ENCODE measurements at regions not wholly inside any gene's neighbourhood (a gene's known extent, or its start where the extent isn't known, plus 50 kb on each side); places are given as distances from the start of the nearest gene placed in this dataset.
A peak's percentile ranks its signal among the peaks of the same experiment; 100 is the strongest.

- Histone ChIP-seq H3K4me3 (ENCODE audit: low read depth, low read length) (no peak overlapping the region), H3K9me3 (ENCODE audit: control insufficient read depth, insufficient read depth, low read depth, low read length) (no peaks in the 10 kb centered on the region), H3K4me1 (ENCODE audit: control insufficient read depth, insufficient read depth, low read length) (no peaks in the 10 kb centered on the region), H3K36me3 (ENCODE audit: control insufficient read depth in 2 of 2, insufficient read depth in 1 of 2, low read length in 2 of 2) (no peaks in the 10 kb centered on the region), H3K27ac (ENCODE audit: extremely low read depth, low read depth, low read length) (no peak overlapping the region)
- POLR2A ChIA-PET, result no interaction called here
- no peak for TF ChIP-seq BCL11B (tag by site-specific recombination; IDR thresholded peaks at IDR 0.05; ENCODE audit: low read depth)
- peak; percentile 79 for TF ChIP-seq ZNF146 (tag by site-specific recombination; IDR thresholded peaks at IDR 0.05)
- TF ChIP-seq ZNF571 (tag by site-specific recombination; IDR thresholded peaks at IDR 0.05), result no peak
- TF ChIP-seq GLIS2 (tag by site-specific recombination; IDR thresholded peaks at IDR 0.05), result no peak
- 0 out of 2 replicates have a peak, but pooled peaks have one; percentile 16 for TF ChIP-seq EGR2 (tag by site-specific recombination; IDR thresholded peaks at IDR 0.05; ENCODE audit: low read depth)
- no peak for TF ChIP-seq ZNF433 (tag by site-specific recombination; IDR thresholded peaks at IDR 0.05; ENCODE audit: low read depth)
- TF ChIP-seq ZNF785 (tag by site-specific recombination; IDR thresholded peaks at IDR 0.05), result no peak
- peak; percentile 75; the same call in 1 of the 2 replicates for TF ChIP-seq ZNF280D (tag by site-specific recombination; IDR thresholded peaks at IDR 0.05)
- CTCF ChIA-PET, result no interaction called here
These were observed 290.0 kb upstream of the RUNX1 start for GRCh38 chr21:35338881-35339632.

- Histone ChIP-seq H3K9me3 (ENCODE audit: control insufficient read depth, insufficient read depth, low read depth, low read length) (no peaks in the 10 kb centered on the region), H3K27ac (ENCODE audit: extremely low read depth, low read depth, low read length) (no peak overlapping the region), H3K4me1 (ENCODE audit: control insufficient read depth, insufficient read depth, low read length) (no peaks in the 10 kb centered on the region), H3K36me3 (ENCODE audit: control insufficient read depth in 2 of 2, insufficient read depth in 1 of 2, low read length in 2 of 2) (no peaks in the 10 kb centered on the region), H3K4me3 (ENCODE audit: low read depth, low read length) (no peak overlapping the region)
- CTCF ChIA-PET, result interaction anchor here (0.9 kb wide), 1 partner anchor 15 kb away, joined by 3 read pairs; no protein-coding TSS in a partner anchor
- TF ChIP-seq ZEB2 (tag by site-specific recombination; IDR thresholded peaks at IDR 0.05) (no peak), SCRT1 (tag by site-specific recombination; IDR thresholded peaks at IDR 0.05; ENCODE audit: borderline replicate concordance) (no peak), ZNF341 (tag by site-specific recombination; IDR thresholded peaks at IDR 0.05; ENCODE audit: low read depth) (no peak), ZBTB48 (tag by site-specific recombination; IDR thresholded peaks at IDR 0.05) (no peak), BCL6B (tag by site-specific recombination; IDR thresholded peaks at IDR 0.05) (no peak), SALL2 (tag by site-specific recombination; IDR thresholded peaks at IDR 0.05; ENCODE audit: borderline replicate concordance) (no peak), ZNF114 (tag by site-specific recombination; IDR thresholded peaks at IDR 0.05) (no peak), KLF8 (tag by site-specific recombination; IDR thresholded peaks at IDR 0.05) (no peak)
- POLR2A ChIA-PET, result no interaction called here
These were observed 289.2 kb upstream of the RUNX1 start for GRCh38 chr21:35338281-35338680.

GRCh38 chr21:35337573-35337972 lies 288.5 kb upstream of the RUNX1 start:
- CTCF ChIA-PET, result interaction anchor here (0.6 to 0.9 kb wide), 3 partner anchors 8 to 43 kb away, joined by 3 to 6 read pairs (median 4); no protein-coding TSS in a partner anchor

More at GRCh38 chr21:35337573-35337972, 288.5 kb upstream of the RUNX1 start:
- Histone ChIP-seq H3K9me3 (ENCODE audit: control insufficient read depth, insufficient read depth, low read depth, low read length) (no peaks in the 10 kb centered on the region), H3K27ac (ENCODE audit: extremely low read depth, low read depth, low read length) (no peak overlapping the region), H3K36me3 (ENCODE audit: control insufficient read depth in 2 of 2, insufficient read depth in 1 of 2, low read length in 2 of 2) (no peaks in the 10 kb centered on the region), H3K4me3 (ENCODE audit: low read depth, low read length) (no peak overlapping the region), H3K4me1 (ENCODE audit: control insufficient read depth, insufficient read depth, low read length) (no peaks in the 10 kb centered on the region)
- POLR2A ChIA-PET, result no interaction called here
- no peak for TF ChIP-seq KLF17 (tag by site-specific recombination; IDR thresholded peaks at IDR 0.05)
- TF ChIP-seq ZNF292 (tag by site-specific recombination; IDR thresholded peaks at IDR 0.05; ENCODE audit: borderline replicate concordance, low read depth), result no peak
- TF ChIP-seq ZNF350 (tag by site-specific recombination; IDR thresholded peaks at IDR 0.05), result no peak
- TF ChIP-seq ZNF416 (tag by site-specific recombination; IDR thresholded peaks at IDR 0.05), result no peak
- TF ChIP-seq ZBTB1 (tag by site-specific recombination; IDR thresholded peaks at IDR 0.05), result no peak
- TF ChIP-seq ZNF366 (tag by site-specific recombination; conservative IDR thresholded peaks at IDR 0.05), result no peak
- TF ChIP-seq ZNF654 (tag by site-specific recombination; IDR thresholded peaks at IDR 0.05; ENCODE audit: low read depth), result no peak

Data from HEK293 (cell line).